Tibial artery (tissue), 4 donors: ENCODE measurements at regions not wholly inside any gene's neighbourhood (a gene's known extent, or its start where the extent isn't known, plus 50 kb on each side); places are given as distances from the start of the nearest gene placed in this dataset.

Experiments
- DNase-seq, 2 donors: peaks; one replicate each; pipeline ENCODE4 v3.0.0-alpha.2; 2019
- H3K27ac ChIP-seq, 2 donors: fragments of 200-600 bp; sonication (generic) in 1 of 2; 1 replicate in 1 of 2; 2 replicates in 1 of 2; pipeline ENCODE4 v1.5.1; 2018 to 2019; ENCODE audit warnings: mild to moderate bottlenecking in 1 of 2
- H3K27me3 ChIP-seq, 2 donors: fragments of 200-600 bp; sonication (generic) in 1 of 2; one replicate each; pipeline versions ENCODE4 v1.5.1 to v1.6.0; 2016 to 2019
- H3K36me3 ChIP-seq, 3 donors: fragments of 200-600 bp; sonication (generic) in 2 of 3; one replicate each; pipeline ENCODE4 v1.5.1; 2016 to 2019; ENCODE audit warnings: mild to moderate bottlenecking in 2 of 3
- H3K4me1 ChIP-seq, 4 donors: fragments of 200-600 bp; sonication (generic) in 2 of 4; 1 replicate in 3 of 4; 2 replicates in 1 of 4; pipeline ENCODE4 v1.5.1; 2016 to 2019
- H3K4me3 ChIP-seq, 2 donors: fragments of 200-600 bp; sonication (generic) in 1 of 2; 1 replicate in 1 of 2; 2 replicates in 1 of 2; pipeline ENCODE4 v1.5.1; 2018 to 2019; ENCODE audit warnings: mild to moderate bottlenecking in 2 of 2
- H3K9me3 ChIP-seq, 3 donors: fragments of 200-600 bp; sonication (generic) in 1 of 3; one replicate each; pipeline ENCODE4 v1.5.1; 2016 to 2019
- intact Hi-C: fragments of 100-400 bp; cut with DNase I; formaldehyde crosslinking; loops from one replicate; pipeline ENCODE4 v1.15.0; 2023; ENCODE audit warnings: low total_unique reads
- TF ChIP-seq, protein P1 (sequence below), 2 experiments: fragments of 200-600 bp in 1 of 2; fragments of 450-650 bp in 1 of 2; IDR thresholded peaks; one replicate each; pipeline ENCODE4 v1.5.1; 2017 to 2019; ENCODE audit warnings: antibody characterized with exemption in 2 of 2, mild to moderate bottlenecking in 1 of 2, moderate library complexity in 1 of 2

- no peak for DNase-seq
- no peaks in the 10 kb centered on the region for H3K36me3 ChIP-seq
- no peaks in the 10 kb centered on the region for H3K9me3 ChIP-seq
- H3K4me1 ChIP-seq: no peaks in the 10 kb centered on the region
- H3K4me3 ChIP-seq: no peak overlapping the region
- H3K27ac ChIP-seq: no peak overlapping the region
- TF ChIP-seq, protein P1, sequence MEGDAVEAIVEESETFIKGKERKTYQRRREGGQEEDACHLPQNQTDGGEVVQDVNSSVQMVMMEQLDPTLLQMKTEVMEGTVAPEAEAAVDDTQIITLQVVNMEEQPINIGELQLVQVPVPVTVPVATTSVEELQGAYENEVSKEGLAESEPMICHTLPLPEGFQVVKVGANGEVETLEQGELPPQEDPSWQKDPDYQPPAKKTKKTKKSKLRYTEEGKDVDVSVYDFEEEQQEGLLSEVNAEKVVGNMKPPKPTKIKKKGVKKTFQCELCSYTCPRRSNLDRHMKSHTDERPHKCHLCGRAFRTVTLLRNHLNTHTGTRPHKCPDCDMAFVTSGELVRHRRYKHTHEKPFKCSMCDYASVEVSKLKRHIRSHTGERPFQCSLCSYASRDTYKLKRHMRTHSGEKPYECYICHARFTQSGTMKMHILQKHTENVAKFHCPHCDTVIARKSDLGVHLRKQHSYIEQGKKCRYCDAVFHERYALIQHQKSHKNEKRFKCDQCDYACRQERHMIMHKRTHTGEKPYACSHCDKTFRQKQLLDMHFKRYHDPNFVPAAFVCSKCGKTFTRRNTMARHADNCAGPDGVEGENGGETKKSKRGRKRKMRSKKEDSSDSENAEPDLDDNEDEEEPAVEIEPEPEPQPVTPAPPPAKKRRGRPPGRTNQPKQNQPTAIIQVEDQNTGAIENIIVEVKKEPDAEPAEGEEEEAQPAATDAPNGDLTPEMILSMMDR (IDR thresholded peaks at IDR 0.05): no peak
- intact Hi-C loops: no loop called here
- no peaks in the 10 kb centered on the region for H3K27me3 ChIP-seq
Observed at GRCh38 chr5:133905424-133905823, 63.0 kb downstream of the C5orf15 start.

GRCh38 chr5:133904641-133905040 is 63.8 kb downstream of the C5orf15 start:
- TF ChIP-seq, protein P1 (IDR thresholded peaks at IDR 0.05): no peak
- H3K27ac ChIP-seq: no peak overlapping the region

DNA sequence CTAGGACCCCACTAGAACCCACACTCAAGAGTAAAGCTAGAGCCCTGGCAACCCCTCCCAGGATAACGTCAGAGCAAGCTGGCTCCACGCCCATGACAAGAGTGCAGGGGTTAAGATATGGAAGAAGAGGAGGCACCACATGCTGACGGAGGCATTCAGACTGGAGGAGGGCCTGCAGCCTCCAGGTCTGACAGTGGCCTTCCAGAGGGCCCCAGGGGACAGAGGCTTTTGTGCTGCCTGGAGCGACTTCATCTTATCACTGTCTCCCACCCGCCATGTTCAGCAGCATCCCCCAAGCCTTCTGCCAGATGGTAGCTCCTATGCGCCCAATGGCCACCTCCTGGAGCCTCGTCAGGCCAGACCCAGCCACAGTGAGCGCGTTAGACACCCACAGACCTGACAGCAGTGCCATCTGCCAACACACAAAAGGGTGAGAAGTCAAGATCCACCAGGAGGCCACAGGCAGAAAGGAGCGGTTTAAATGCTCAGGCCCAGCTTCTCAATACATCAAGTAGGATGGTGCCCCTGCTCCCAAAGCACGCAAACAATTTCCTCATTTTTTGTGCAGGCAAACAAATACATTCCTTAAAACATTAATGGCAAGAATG is 65.8 kb downstream of the C5orf15 start:
- TF ChIP-seq, protein P1 (IDR thresholded peaks at IDR 0.05): no peak
- H3K9me3 ChIP-seq: no peaks in the 10 kb centered on the region
- no peak overlapping the region for H3K27ac ChIP-seq
- no peak for DNase-seq
- H3K4me3 ChIP-seq: no peak overlapping the region
- H3K4me1 ChIP-seq: no peaks in the 10 kb centered on the region
- H3K36me3 ChIP-seq: no peaks in the 10 kb centered on the region
- H3K27me3 ChIP-seq: no peaks in the 10 kb centered on the region
- intact Hi-C loops: no loop called here

More at GRCh38 chr5:133904641-133905040, 63.8 kb downstream of the C5orf15 start:
- no peaks in the 10 kb centered on the region for H3K36me3 ChIP-seq
- intact Hi-C loops: no loop called here
- DNase-seq: no peak
- no peaks in the 10 kb centered on the region for H3K4me1 ChIP-seq
- H3K27me3 ChIP-seq: no peaks in the 10 kb centered on the region
- H3K4me3 ChIP-seq: no peak overlapping the region
- no peaks in the 10 kb centered on the region for H3K9me3 ChIP-seq

- Histone ChIP-seq H3K9me3 (no peaks in the 10 kb centered on the region), H3K4me1 (no peaks in the 10 kb centered on the region), H3K36me3 (no peaks in the 10 kb centered on the region), H3K27ac (no peak overlapping the region), H3K4me3 (no peak overlapping the region), H3K27me3 (no peaks in the 10 kb centered on the region)
- intact Hi-C loops: no loop called here
- DNase-seq: no peak
- TF ChIP-seq, protein P1 (IDR thresholded peaks at IDR 0.05): no peak
Observed at GRCh38 chr5:133900534-133901270, 67.7 kb downstream of the C5orf15 start.

- Histone ChIP-seq H3K36me3 (no peaks in the 10 kb centered on the region), H3K4me1 (no peaks in the 10 kb centered on the region), H3K4me3 (no peak overlapping the region), H3K27me3 (no peaks in the 10 kb centered on the region), H3K9me3 (no peaks in the 10 kb centered on the region), H3K27ac (no peak overlapping the region)
- TF ChIP-seq, protein P1 (IDR thresholded peaks at IDR 0.05): no peak
- intact Hi-C loops: no loop called here
- no peak for DNase-seq
Observed at GRCh38 chr5:133899506-133899905, 68.9 kb downstream of the C5orf15 start.
